Large intestine (tissue), 3 donors: ENCODE measurements at regions not wholly inside any gene's neighbourhood (a gene's known extent, or its start where the extent isn't known, plus 50 kb on each side); places are given as distances from the start of the nearest gene placed in this dataset.

Source experiments
- DNase-seq, 2 donors: peaks; one replicate each; pipeline versions ENCODE4 v3.0.0 to v3.0.0-alpha.2; 2013
- H3K27ac ChIP-seq: one replicate; pipeline ENCODE4 v1.5.1; 2013; ENCODE audit warnings: low read length
- H3K27me3 ChIP-seq: 2 replicates; pipeline ENCODE4 v1.6.1; 2013; ENCODE audit warnings: low read length; ENCODE audit not compliant: control insufficient read depth, insufficient read depth
- H3K36me3 ChIP-seq: 2 replicates; pipeline ENCODE4 v1.6.1; 2013; ENCODE audit warnings: low read length; ENCODE audit not compliant: control insufficient read depth, insufficient read depth
- H3K4me1 ChIP-seq: one replicate; pipeline ENCODE4 v1.6.1; 2013; ENCODE audit warnings: low read length; ENCODE audit not compliant: control insufficient read depth, insufficient read depth
- H3K4me3 ChIP-seq: one replicate; pipeline ENCODE4 v1.5.1; 2013; ENCODE audit warnings: low read length
- H3K9me3 ChIP-seq: one replicate; pipeline ENCODE4 v1.6.1; 2013; ENCODE audit warnings: mild to moderate bottlenecking, low read depth, low read length, moderate library complexity; ENCODE audit not compliant: control insufficient read depth
- whole genome bisulfite sequencing: methylation state at CpG from one replicate; pipeline ENCODE4 v1.1.5; 2013; ENCODE audit warnings: low lambda C conversion rate; ENCODE audit not compliant: insufficient coverage; 5-methylcytosine and 5-hydroxymethylcytosine counted together

DNA sequence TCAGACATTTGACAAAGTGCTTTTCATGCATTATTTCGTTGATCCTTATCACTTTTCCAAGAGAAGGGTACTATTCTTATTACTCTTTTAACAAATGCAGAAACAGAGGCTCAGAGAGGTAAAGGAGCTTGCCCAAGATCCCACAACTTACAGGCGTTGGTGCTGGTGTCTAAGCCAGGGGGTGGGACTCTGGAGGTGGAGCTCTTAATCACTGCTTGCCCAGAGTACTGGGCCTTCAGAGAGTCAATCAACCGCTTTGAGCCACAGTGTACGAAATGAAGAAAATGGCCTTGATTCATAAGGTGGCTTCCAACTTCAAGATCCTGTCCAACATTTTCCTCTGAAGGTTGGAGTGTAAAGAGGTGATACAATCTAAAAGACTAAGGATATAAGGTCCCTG is 211.5 kb downstream of the NECTIN3 start:
- Histone ChIP-seq H3K27ac (no peak overlapping the region), H3K27me3 (no peaks in the 10 kb centered on the region), H3K9me3 (no peaks in the 10 kb centered on the region), H3K36me3 (no peaks in the 10 kb centered on the region), H3K4me1 (no peaks in the 10 kb centered on the region), H3K4me3 (no peak overlapping the region)
- WGBS = no CpG with 5 or more reads among the region's 4 CpGs
- no peak for DNase-seq

DNA sequence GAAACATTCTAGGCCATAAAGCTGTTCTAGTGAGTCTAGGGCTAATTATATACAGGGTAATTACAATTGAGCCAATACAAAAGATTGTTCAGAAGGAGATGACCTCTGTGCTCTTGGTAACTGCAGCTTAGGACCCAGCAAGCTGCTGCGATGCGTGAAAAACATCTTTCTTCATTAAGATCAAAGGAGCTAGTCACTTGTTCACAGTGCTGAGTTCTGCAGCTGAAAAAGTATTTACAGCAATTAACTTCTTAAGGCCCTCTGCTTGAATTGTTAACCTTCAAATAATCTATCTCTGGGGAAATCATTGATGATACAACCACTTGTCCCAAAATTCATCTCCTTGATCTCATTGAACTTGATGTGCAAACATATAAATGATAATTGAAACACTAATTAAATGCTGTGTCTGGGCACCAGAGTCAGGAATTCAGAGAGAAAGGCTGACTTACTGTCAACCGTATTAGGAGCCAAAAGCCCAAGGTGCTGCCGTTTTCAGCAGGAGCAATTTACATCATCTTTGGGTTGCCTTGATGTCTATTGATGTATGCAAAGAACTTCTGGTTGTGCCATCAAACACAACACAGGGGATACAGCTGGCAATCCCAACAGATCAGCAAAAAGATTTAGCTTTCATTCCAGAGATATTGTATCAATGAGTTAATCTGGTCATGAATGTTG is 213.0 kb downstream of the NECTIN3 start:
- Histone ChIP-seq H3K36me3 (no peaks in the 10 kb centered on the region), H3K27ac (no peak overlapping the region), H3K9me3 (no peaks in the 10 kb centered on the region), H3K4me3 (no peak overlapping the region), H3K27me3 (no peaks in the 10 kb centered on the region), H3K4me1 (no peaks in the 10 kb centered on the region)
- WGBS = no CpG with 5 or more reads among the region's 4 CpGs
- no peak for DNase-seq

DNA sequence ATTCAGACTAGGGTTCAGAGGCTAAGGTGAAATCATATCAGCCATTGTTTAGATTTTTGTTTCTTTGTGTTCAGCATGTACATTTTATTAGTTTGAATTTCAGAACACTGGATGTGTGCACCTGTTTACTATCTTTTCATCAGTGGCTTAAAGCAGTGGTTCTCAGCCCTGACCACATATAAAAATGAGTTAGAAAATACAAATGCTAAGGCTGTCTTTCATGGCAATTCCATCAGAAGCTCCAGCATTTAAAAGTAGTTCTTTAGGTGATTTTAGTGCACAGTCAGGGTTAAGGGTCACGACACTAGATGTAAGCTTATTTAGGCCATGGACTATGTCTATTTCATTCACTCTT is 213.5 kb downstream of the NECTIN3 start:
- Histone ChIP-seq H3K27me3 (no peaks in the 10 kb centered on the region), H3K36me3 (no peaks in the 10 kb centered on the region), H3K4me1 (no peaks in the 10 kb centered on the region), H3K4me3 (no peak overlapping the region), H3K9me3 (no peaks in the 10 kb centered on the region), H3K27ac (no peak overlapping the region)
- WGBS = no CpG with 5 or more reads among the region's 1 CpG
- no peak for DNase-seq

DNA sequence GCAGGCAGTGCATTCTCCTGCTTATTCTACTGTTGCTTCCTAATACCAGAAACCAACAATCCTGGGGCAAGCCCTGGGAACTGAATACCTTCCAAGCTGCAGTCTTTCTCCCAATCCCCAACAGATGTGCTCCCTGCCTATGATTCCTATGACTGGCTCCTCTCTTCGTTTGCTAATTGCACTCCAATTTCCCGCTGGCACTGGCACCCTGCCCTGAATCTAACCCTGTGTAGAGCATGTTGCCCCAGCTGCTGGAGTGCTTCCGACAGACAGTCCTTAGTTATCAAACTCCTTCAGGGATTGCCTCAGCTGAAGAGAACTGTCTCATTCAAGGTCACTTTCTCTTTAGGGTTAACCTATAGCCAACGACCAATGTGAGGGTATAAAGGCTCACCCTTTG is 214.1 kb downstream of the NECTIN3 start:
- no peak overlapping the region for H3K27ac ChIP-seq
- H3K4me3 ChIP-seq = no peak overlapping the region
- H3K36me3 ChIP-seq = no peaks in the 10 kb centered on the region
- H3K4me1 ChIP-seq = no peaks in the 10 kb centered on the region
- no CpG with 5 or more reads among the region's 4 CpGs for WGBS
- no peaks in the 10 kb centered on the region for H3K9me3 ChIP-seq
- no peak for DNase-seq
- H3K27me3 ChIP-seq = no peaks in the 10 kb centered on the region

DNA sequence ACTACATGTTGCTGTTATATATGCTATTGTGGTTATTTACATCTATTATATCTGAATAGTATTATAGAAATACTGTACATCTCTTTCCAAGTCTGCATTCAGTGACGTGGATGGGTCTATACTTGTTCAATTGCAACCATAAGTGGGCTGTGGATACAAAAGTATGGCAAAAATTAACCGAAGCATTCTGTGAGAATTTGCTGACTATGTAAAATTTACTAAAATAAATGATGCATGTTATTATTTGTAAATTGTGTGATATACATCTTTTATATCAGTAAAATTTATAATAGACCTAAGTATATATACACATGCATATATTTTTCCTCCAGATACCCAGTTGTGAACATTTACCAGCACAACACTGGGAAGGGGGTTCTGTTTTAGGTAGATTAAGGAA is 215.1 kb downstream of the NECTIN3 start:
- no CpG with 5 or more reads among the region's 2 CpGs for WGBS

DNA sequence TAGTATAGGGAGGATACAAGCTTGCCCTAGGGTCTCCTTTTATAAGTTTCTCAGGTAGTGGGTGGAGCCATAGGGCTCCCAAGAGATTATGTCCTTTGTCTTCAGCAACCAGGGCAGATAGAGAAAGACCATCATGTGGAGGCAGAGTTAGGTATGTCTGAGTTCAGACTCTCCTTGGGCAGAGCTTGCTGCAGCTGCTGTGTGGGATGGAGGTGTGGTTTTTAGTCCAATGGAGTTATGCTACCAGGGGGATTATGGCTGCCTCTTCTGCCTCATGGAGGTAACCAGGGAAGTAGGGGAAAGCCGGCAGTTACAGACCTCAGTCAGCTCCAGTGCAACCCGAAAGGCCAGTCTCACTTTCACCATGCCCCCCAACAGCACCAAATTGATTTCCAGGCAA is 220.5 kb downstream of the NECTIN3 start:
- Histone ChIP-seq H3K36me3 (no peaks in the 10 kb centered on the region), H3K27ac (no peak overlapping the region), H3K9me3 (no peaks in the 10 kb centered on the region), H3K4me3 (no peak overlapping the region), H3K27me3 (no peaks in the 10 kb centered on the region), H3K4me1 (no peaks in the 10 kb centered on the region)
- DNase-seq = no peak
- no CpG with 5 or more reads among the region's 2 CpGs for WGBS

More for the DNA sequence above, 215.1 kb downstream of the NECTIN3 start:
- no peak overlapping the region for H3K27ac ChIP-seq
- no peaks in the 10 kb centered on the region for H3K4me1 ChIP-seq
- no peaks in the 10 kb centered on the region for H3K27me3 ChIP-seq
- H3K36me3 ChIP-seq = no peaks in the 10 kb centered on the region
- no peak for DNase-seq
- H3K9me3 ChIP-seq = no peaks in the 10 kb centered on the region
- H3K4me3 ChIP-seq = no peak overlapping the region

DNA sequence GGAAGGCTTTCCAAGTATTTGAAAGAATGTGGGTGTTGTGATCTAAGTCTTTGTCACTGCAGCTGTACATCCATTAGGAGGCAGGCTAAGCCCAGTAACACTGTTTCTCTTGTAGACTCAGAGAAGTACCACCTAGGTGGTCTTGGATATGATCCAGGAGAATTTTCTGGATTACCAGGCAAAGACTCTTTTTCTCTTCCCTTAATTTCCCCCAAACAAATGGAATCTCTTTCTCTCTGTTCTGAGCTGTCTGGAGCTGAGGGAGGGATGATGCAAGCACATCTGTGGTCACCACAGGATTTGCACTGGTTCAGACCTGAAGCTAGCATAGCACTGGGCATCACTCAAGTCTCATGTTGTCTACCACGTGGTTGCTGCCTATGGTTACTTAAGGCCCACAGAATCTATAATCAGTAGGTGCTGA is 227.6 kb downstream of the NECTIN3 start:
- H3K36me3 ChIP-seq = no peaks in the 10 kb centered on the region
- DNase-seq = no peak
- no peak overlapping the region for H3K27ac ChIP-seq
- H3K4me1 ChIP-seq = no peaks in the 10 kb centered on the region
- WGBS = no CpG with 5 or more reads among the region's 1 CpG
- H3K4me3 ChIP-seq = no peak overlapping the region
- H3K27me3 ChIP-seq = no peaks in the 10 kb centered on the region
- H3K9me3 ChIP-seq = no peaks in the 10 kb centered on the region

DNA sequence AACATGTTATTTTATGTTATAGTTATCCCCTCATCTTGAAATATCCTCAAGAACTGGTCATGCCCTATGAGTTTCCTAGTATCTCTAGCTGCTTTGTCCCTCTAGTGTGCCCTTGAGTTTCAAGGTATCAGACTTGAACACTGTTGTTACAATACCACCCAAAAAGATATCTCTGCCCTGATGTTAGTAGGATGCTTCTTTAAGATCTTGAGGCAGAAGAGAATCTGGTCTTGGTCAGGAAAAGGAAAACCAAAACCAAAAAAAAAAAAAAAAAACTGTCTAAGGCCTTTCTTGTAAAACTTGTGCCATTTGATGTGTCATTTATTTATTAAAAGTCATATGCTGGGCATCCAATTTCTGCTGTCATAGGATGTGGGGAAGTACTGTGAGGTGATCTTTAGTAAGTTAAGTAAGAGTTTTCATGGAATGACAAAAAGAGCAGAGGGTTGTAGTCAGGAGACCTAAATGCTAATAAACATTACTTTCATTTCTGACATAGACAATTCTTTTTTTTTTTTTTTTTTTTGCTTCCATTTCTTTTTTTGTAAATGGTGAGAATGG is 229.7 kb downstream of the NECTIN3 start:
- no peak overlapping the region for H3K27ac ChIP-seq
- H3K4me3 ChIP-seq = no peak overlapping the region
- H3K9me3 ChIP-seq = no peaks in the 10 kb centered on the region
- no peaks in the 10 kb centered on the region for H3K4me1 ChIP-seq
- no peak for DNase-seq
- no peaks in the 10 kb centered on the region for H3K27me3 ChIP-seq
- H3K36me3 ChIP-seq = no peaks in the 10 kb centered on the region

DNA sequence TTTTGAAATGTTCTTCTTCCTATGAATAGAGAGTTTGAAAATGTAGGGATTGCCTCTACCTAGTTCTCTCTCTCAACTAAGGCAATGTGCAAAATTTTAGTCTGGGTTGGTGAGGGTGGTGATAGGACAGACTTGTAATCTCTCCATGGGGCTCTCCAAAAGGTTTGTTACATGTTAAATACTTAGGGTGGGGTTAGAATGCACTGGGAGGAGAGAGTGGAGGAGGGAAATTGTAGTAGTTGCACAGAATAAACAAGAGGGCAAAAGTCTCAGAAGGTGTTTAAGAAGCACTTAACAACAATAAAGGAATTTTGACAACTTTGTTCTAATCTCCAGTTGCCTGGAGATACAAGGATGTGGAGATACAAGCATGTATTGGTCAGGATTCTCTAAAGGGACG is 230.4 kb downstream of the NECTIN3 start:
- no CpG with 5 or more reads among the region's 1 CpG for WGBS
- no peaks in the 10 kb centered on the region for H3K27me3 ChIP-seq
- H3K4me1 ChIP-seq = no peaks in the 10 kb centered on the region
- H3K4me3 ChIP-seq = no peak overlapping the region
- H3K27ac ChIP-seq = no peak overlapping the region
- no peak for DNase-seq
- H3K36me3 ChIP-seq = no peaks in the 10 kb centered on the region
- H3K9me3 ChIP-seq = no peaks in the 10 kb centered on the region

DNA sequence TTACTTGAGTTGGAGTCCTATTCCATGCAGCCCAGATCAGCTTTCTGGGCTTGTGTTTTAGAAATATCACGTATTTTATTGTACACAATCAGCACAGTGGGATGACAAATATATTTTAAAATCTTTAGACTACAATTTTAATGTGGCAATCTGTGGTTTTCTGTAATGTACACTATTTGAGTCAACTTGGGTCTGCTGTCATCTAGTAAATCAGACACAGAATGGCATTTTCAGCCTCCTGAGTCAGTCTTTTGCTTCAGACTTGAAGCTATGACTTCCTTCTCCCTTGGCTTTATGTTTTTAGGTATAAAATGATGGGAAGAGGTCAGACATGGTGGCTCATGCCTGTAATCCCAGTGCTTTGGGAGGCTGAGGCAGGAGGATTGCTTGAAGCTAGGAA is 232.1 kb downstream of the NECTIN3 start:
- no peak for DNase-seq
- H3K27me3 ChIP-seq = no peaks in the 10 kb centered on the region
- no peak overlapping the region for H3K4me3 ChIP-seq
- no peaks in the 10 kb centered on the region for H3K36me3 ChIP-seq
- H3K4me1 ChIP-seq = no peaks in the 10 kb centered on the region
- H3K9me3 ChIP-seq = no peaks in the 10 kb centered on the region
- no CpG with 5 or more reads among the region's 1 CpG for WGBS
- H3K27ac ChIP-seq = no peak overlapping the region

DNA sequence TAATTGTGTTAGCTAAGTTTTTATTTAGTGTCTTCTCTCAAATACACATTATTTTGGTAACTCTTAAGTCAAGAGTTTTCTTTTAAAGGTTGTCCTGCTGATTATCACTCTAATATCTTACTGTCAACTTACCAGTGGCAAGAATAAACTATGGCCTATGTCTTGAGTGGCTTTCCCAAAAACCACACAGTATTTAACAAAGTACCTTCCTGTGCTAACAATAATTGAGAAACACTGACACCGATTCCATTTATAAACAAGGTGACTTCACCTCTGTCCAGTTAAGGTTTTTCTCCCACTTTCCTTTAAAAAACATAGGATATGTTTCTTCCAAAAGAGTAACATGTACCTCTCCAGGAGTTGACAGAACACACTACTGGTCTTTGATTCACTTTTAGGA is 234.3 kb upstream of the CD96 start:
- Histone ChIP-seq H3K27me3 (no peaks in the 10 kb centered on the region), H3K27ac (no peak overlapping the region), H3K4me1 (peaks cover 2% of the 10 kb centered on the region), H3K9me3 (no peaks in the 10 kb centered on the region), H3K36me3 (no peaks in the 10 kb centered on the region), H3K4me3 (no peak overlapping the region)
- WGBS = no CpG with 5 or more reads among the region's 1 CpG
- no peak for DNase-seq
